Common myeloid progenitor, CD34-positive (primary cell): ENCODE measurements at regions not wholly inside any gene's neighbourhood (a gene's known extent, or its start where the extent isn't known, plus 50 kb on each side); places are given as distances from the start of the nearest gene placed in this dataset.
A peak's percentile ranks its signal among the peaks of the same experiment; 100 is the strongest.

Experiments used
- CTCF ChIA-PET: fragments of 350-600 bp; sonication (Branson Sonifier 250); formaldehyde crosslinking; loops from one replicate; lab custom pipeline; 2021; ENCODE audit warnings: antibody characterized with exemption; lab: Charles Lee
- POLR2A ChIA-PET: fragments of 350-600 bp; sonication (Branson Sonifier 250); formaldehyde crosslinking; loops from one replicate; lab custom pipeline; 2021; ENCODE audit warnings: antibody characterized with exemption; lab: Charles Lee
- DNase-seq, 3 donors: peaks; one replicate each; pipeline versions ENCODE4 v3.0.0 to v3.0.0-alpha.2; 2013
- H3K27ac ChIP-seq, 2 experiments: 1 replicate in 1 of 2; 2 replicates in 1 of 2; pipeline ENCODE4 v1.7.0; 2013; ENCODE audit warnings: inconsistent platforms in 2 of 2, low read length in 2 of 2, mild to moderate bottlenecking in 2 of 2, low read depth in 1 of 2, moderate library complexity in 1 of 2; ENCODE audit not compliant: severe bottlenecking in 2 of 2, insufficient read depth in 1 of 2, poor library complexity in 1 of 2
- H3K27me3 ChIP-seq, 5 experiments: replicated peaks in 2 of 5; 1 replicate in 3 of 5; 2 replicates in 2 of 5; pipeline versions ENCODE4 v1.6.1 to v1.7.0; 2013; ENCODE audit warnings: low read length in 4 of 5, mild to moderate bottlenecking in 2 of 5, moderate library complexity in 2 of 5, inconsistent platforms in 1 of 5; ENCODE audit not compliant: insufficient read depth in 5 of 5, control insufficient read depth in 4 of 5
- H3K36me3 ChIP-seq, 4 experiments: 1 replicate in 2 of 4; 2 replicates in 2 of 4; pipeline versions ENCODE4 v1.6.1 to v1.7.0; 2013; ENCODE audit warnings: low read length in 3 of 4, control low read depth in 1 of 4, mild to moderate bottlenecking in 1 of 4; ENCODE audit not compliant: control insufficient read depth in 4 of 4, insufficient read depth in 4 of 4
- H3K4me1 ChIP-seq, 4 experiments: 1 replicate in 3 of 4; 2 replicates in 1 of 4; pipeline versions ENCODE4 v1.6.1 to v1.7.1; 2013; ENCODE audit warnings: low read length in 3 of 4, mild to moderate bottlenecking in 3 of 4, control low read depth in 1 of 4, inconsistent platforms in 1 of 4, moderate library complexity in 1 of 4; ENCODE audit not compliant: control insufficient read depth in 4 of 4, insufficient read depth in 4 of 4; ENCODE audit errors: control extremely low read depth in 1 of 4
- H3K4me3 ChIP-seq, 7 experiments: 1 replicate in 4 of 7; 2 replicates in 3 of 7; pipeline versions ENCODE4 v1.5.1 to v1.7.0; 2013; ENCODE audit warnings: mild to moderate bottlenecking in 7 of 7, low read length in 6 of 7, moderate library complexity in 6 of 7, inconsistent platforms in 2 of 7, low read depth in 2 of 7, control low read depth in 1 of 7; ENCODE audit not compliant: insufficient read depth in 4 of 7, control insufficient read depth in 1 of 7; ENCODE audit errors: extremely low read depth in 1 of 7
- H3K9me3 ChIP-seq, 5 experiments: 1 replicate in 4 of 5; 2 replicates in 1 of 5; pipeline versions ENCODE4 v1.6.1 to v1.7.1; 2013; ENCODE audit warnings: low read length in 4 of 5, mild to moderate bottlenecking in 2 of 5, inconsistent platforms in 1 of 5, low read depth in 1 of 5, moderate library complexity in 1 of 5; ENCODE audit not compliant: control insufficient read depth in 4 of 5, insufficient read depth in 2 of 5; ENCODE audit errors: control extremely low read depth in 1 of 5
- WGBS: methylation state at CpG from one replicate; pipeline ENCODE4 v1.1.5; 2013; ENCODE audit not compliant: insufficient coverage; 5-methylcytosine and 5-hydroxymethylcytosine counted together

- ChIA-PET CTCF (no interaction called here), POLR2A (no interaction called here)
- H3K9me3 ChIP-seq = peaks cover 0 to 15% (median 13%) of the 10 kb centered on the region in 5 experiments
- H3K27ac ChIP-seq = no peak overlapping the region
- H3K27me3 ChIP-seq = no peaks in the 10 kb centered on the region
- no peaks in the 10 kb centered on the region for H3K4me1 ChIP-seq
- WGBS = 98% methylated on average over 7 of the region's 7 CpGs
- no peaks in the 10 kb centered on the region for H3K36me3 ChIP-seq
- DNase-seq = no peak
- H3K4me3 ChIP-seq = no peak overlapping the region
These were observed 127.1 kb downstream of the DIPK2A start for GRCh38 chr3:144098691-144099090.

DNA sequence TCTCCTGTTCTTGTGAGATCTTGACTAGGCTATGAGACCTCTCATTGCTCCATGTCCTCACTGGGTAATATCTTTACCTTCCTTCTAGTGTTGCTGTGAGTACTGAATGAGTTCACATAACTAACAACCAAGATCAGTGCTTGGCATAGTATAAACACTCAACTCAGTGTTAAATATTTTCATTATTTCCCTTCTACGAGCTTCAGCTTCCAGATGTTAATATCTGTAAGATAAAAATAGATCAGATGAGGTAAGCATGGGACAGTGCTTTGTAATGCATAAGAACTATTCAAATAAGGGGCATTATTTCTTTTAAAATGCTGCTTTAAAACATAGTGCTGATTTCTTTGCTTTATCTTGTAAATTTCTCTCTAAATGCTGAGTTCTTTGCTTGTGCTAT lies 130.8 kb downstream of the DIPK2A start:
- peaks cover 0 to 15% (median 13%) of the 10 kb centered on the region in 5 experiments for H3K9me3 ChIP-seq

DNA sequence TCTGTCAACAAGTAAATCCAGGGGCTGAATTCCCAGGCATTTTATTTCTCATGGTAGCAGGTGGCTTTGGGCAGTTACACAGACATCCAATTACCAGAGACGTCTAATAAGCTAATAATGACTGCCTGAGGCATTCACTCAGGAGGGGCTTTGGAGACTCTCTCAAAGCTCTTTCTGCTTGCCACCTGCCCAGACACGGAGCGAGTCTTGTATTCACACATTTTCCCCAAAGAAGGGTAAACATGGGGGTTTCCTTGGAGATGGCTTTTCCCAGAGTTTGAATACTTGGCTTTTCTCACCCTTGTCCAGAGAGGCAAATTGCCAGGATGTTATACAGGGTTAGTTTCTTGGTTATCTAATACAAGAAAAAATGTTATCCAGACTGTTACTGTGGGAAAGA lies 132.6 kb downstream of the DIPK2A start:
- H3K36me3 ChIP-seq = no peaks in the 10 kb centered on the region
- 97% methylated on average over 3 of the region's 3 CpGs for WGBS
- H3K9me3 ChIP-seq = peaks cover 0 to 10% (median 8%) of the 10 kb centered on the region in 5 experiments
- no peaks in the 10 kb centered on the region for H3K27me3 ChIP-seq
- no peak overlapping the region for H3K27ac ChIP-seq
- no peak for DNase-seq
- ChIA-PET POLR2A (no interaction called here), CTCF (no interaction called here)
- H3K4me1 ChIP-seq = peaks cover 0 to 12% (median 3%) of the 10 kb centered on the region in 4 experiments
- H3K4me3 ChIP-seq = no peak overlapping the region

More for the DNA sequence above, 130.8 kb downstream of the DIPK2A start:
- CTCF ChIA-PET = interaction anchor here (1.0 kb wide), 1 partner anchor 42 kb away, joined by 3 read pairs; no protein-coding TSS in a partner anchor
- Histone ChIP-seq H3K4me3 (no peak overlapping the region), H3K4me1 (peaks cover 0 to 6% (median 2%) of the 10 kb centered on the region in 4 experiments), H3K36me3 (no peaks in the 10 kb centered on the region), H3K27me3 (no peaks in the 10 kb centered on the region), H3K27ac (no peak overlapping the region)
- WGBS = no CpG with 5 or more reads among the region's 1 CpG
- DNase-seq = no peak
- POLR2A ChIA-PET = no interaction called here

- Histone ChIP-seq H3K36me3 (no peaks in the 10 kb centered on the region), H3K27ac (no peak overlapping the region), H3K4me1 (peaks cover 0 to 12% (median 3%) of the 10 kb centered on the region in 4 experiments), H3K9me3 (peaks cover 0 to 5% (median 3%) of the 10 kb centered on the region in 5 experiments), H3K27me3 (no peaks in the 10 kb centered on the region), H3K4me3 (no peak overlapping the region)
- ChIA-PET POLR2A (no interaction called here), CTCF (no interaction called here)
- no peak for DNase-seq
- no CpG with 5 or more reads among the region's 1 CpG for WGBS
These were observed 133.1 kb downstream of the DIPK2A start for GRCh38 chr3:144104679-144105078.

GRCh38 chr3:144105542-144105941 lies 133.9 kb downstream of the DIPK2A start:
- no peaks in the 10 kb centered on the region for H3K9me3 ChIP-seq
- peaks cover 0 to 12% (median 3%) of the 10 kb centered on the region in 4 experiments for H3K4me1 ChIP-seq
- ChIA-PET POLR2A (no interaction called here), CTCF (no interaction called here)
- no peak for DNase-seq
- no peak overlapping the region for H3K4me3 ChIP-seq
- no peaks in the 10 kb centered on the region for H3K27me3 ChIP-seq
- no peak overlapping the region for H3K27ac ChIP-seq
- H3K36me3 ChIP-seq = no peaks in the 10 kb centered on the region
- WGBS = 100% methylated on average over 2 of the region's 3 CpGs

GRCh38 chr3:144106970-144107369 lies 135.3 kb downstream of the DIPK2A start:
- Histone ChIP-seq H3K4me1 (peaks cover 0 to 12% (median 3%) of the 10 kb centered on the region in 4 experiments), H3K4me3 (no peak overlapping the region), H3K36me3 (no peaks in the 10 kb centered on the region), H3K9me3 (no peaks in the 10 kb centered on the region), H3K27me3 (no peaks in the 10 kb centered on the region), H3K27ac (no peak overlapping the region)
- peak; percentile 7 to 27 (median 23) for DNase-seq
- ChIA-PET CTCF (no interaction called here), POLR2A (no interaction called here)
- WGBS = 33% methylated on average over 1 of the region's 3 CpGs

GRCh38 chr3:144107923-144108322 lies 136.3 kb downstream of the DIPK2A start:
- POLR2A ChIA-PET = no interaction called here
- WGBS = no CpG with 5 or more reads among the region's 1 CpG
- no peak for DNase-seq

More at GRCh38 chr3:144107923-144108322, 136.3 kb downstream of the DIPK2A start:
- Histone ChIP-seq H3K27ac (no peak overlapping the region), H3K9me3 (no peaks in the 10 kb centered on the region), H3K4me1 (peaks cover 0 to 12% (median 3%) of the 10 kb centered on the region in 4 experiments), H3K36me3 (no peaks in the 10 kb centered on the region), H3K27me3 (no peaks in the 10 kb centered on the region), H3K4me3 (no peak overlapping the region)
- CTCF ChIA-PET = no interaction called here
